ENCODE measurements at regions not wholly inside any gene's neighbourhood (a gene's known extent, or its start where the extent isn't known, plus 50 kb on each side); places are given as distances from the start of the nearest gene placed in this dataset.
A peak's percentile ranks its signal among the peaks of the same experiment; 100 is the strongest.
"Not testable (repeated sequence)": the region's sequence is repeated elsewhere in the genome, so short reads cannot be mapped to it uniquely, and the experiment has no call there.

DNA sequence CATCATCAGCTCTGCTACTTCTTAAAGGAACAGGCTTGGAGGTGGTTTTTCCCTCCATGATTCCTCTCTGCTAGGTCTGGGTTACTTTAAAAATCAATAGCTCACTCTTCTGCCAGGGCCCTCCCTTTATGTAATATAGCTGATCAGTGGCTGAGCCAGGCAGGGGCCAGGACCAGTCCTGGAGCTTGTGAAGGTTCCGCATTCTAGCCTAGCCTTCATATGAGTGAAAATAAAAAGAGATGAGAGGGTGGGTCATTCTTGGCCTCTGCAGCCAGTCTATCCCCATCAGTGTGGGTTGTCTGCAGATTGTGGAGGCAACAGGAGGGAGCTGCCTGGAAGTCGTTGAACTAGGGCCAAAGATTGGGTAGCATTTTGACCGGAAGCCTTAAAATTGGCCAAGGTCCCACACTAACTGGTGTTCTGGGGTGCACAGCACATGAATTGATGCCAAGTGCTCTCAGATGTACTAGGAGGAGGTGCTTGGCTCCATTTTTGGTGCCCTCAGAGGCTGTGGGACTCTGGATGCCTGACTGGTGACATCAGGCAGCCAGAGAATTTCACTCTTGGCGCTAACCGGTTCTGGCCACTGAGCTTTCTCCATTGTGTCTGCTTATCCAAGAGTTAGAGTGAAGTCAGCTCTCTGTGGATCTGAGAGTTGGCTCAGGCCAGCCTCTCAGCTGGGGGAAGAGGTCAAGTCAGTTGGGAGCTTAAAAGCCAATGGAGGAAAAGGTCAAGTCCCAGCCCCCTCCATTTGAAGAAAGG lies 93.7 kb upstream of the FAM72C start:
- not testable (repeated sequence) for H3K4me3 ChIP-seq; H3K36me3 ChIP-seq; H3K27me3 ChIP-seq; H3K4me1 ChIP-seq (ENCODE audit: low read depth); DNase-seq (ENCODE audit: low read depth in 1 of 2, low spot score in 1 of 2); H3K9me3 ChIP-seq (ENCODE audit: low read depth); H3K27ac ChIP-seq

DNA sequence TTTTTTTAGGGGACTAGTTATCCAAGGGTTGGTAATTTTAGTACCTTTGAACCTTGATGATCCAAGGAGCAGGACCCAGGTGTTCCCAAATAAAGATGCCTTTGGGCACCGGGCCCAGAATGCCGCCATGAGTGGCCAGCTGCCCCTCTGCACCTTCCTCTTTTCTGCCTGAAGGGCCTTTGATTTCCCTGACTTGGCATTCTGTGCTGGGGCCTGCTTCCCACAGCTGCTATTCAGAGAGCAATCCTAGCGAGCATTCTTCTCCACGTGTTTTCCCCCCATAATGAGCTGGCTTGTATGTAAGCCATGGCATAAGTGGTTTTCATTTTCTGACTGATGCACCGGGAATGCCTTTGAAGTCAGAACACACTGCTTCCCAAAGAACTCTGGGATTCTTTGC lies 77.6 kb upstream of the FAM72C start:
- not testable (repeated sequence) for DNase-seq (ENCODE audit: low read depth in 1 of 2, low spot score in 1 of 2); H3K9me3 ChIP-seq (ENCODE audit: low read depth); H3K27me3 ChIP-seq; H3K27ac ChIP-seq; H3K36me3 ChIP-seq; H3K4me1 ChIP-seq (ENCODE audit: low read depth); H3K4me3 ChIP-seq

DNA sequence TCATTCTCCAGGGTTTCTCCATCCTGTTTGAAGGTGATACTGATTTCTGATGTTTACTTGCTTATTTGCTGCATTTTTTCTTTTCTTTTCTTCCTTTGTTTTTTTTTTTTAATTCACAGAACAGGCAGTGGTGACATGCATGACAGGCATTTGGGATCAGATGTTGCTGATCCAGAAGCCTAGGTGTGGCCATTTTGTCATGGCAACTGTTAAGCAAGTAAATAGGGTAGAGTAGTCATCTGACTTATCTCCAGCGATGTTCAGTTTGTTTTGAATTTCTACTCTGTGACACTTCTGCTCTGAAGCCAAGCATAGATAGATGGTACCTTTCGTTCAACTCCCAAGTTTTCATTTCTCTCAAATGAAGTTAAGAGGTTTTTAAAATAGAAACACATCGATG lies 74.9 kb upstream of the FAM72C start:
- not testable (repeated sequence) for H3K36me3 ChIP-seq; H3K27me3 ChIP-seq; DNase-seq (ENCODE audit: low read depth in 1 of 2, low spot score in 1 of 2)

DNA sequence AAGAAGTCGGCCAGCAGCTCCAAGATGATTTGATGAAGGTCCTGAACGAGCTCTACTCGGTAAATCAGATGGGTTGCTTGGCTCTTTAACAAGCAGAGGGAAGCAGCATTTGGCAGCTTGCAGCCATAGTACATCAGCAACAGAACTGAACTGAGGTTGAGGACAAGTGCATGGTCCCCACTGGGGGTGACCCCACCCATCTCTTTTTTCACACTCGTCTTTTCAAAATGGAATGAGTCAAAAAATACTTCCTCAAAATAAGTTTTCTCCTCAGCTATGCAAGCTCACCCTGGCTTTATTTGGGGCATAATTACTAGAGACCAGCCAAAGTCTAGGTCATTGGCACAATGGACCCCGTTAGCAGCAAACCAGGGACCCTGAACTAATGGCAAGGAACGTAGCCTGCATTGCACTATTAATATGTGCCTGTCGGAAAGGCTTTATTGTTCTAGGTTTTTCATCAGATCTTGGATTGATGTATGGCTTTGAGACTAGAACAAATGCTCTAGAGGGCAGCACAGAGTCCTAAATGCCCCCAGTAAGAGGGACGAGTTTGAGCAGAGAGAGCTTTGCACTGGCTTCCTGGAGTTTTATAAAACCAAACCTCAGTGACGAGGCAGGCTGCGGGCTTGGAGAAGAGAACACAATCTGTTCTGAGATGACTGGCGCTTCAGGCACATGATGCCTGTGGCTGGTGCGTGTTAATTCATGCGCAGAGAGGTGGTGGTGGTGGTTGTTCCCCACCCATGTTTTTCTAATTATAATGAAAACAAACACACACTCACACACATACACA lies 74.2 kb upstream of the FAM72C start:
- TF ChIP-seq, protein P1, sequence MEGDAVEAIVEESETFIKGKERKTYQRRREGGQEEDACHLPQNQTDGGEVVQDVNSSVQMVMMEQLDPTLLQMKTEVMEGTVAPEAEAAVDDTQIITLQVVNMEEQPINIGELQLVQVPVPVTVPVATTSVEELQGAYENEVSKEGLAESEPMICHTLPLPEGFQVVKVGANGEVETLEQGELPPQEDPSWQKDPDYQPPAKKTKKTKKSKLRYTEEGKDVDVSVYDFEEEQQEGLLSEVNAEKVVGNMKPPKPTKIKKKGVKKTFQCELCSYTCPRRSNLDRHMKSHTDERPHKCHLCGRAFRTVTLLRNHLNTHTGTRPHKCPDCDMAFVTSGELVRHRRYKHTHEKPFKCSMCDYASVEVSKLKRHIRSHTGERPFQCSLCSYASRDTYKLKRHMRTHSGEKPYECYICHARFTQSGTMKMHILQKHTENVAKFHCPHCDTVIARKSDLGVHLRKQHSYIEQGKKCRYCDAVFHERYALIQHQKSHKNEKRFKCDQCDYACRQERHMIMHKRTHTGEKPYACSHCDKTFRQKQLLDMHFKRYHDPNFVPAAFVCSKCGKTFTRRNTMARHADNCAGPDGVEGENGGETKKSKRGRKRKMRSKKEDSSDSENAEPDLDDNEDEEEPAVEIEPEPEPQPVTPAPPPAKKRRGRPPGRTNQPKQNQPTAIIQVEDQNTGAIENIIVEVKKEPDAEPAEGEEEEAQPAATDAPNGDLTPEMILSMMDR (IDR thresholded peaks at IDR 0.05; ENCODE audit: low read depth, low read length): peak; percentile 15
- not testable (repeated sequence) for H3K27me3 ChIP-seq; H3K36me3 ChIP-seq; H3K27ac ChIP-seq; H3K4me1 ChIP-seq (ENCODE audit: low read depth); H3K9me3 ChIP-seq (ENCODE audit: low read depth); H3K4me3 ChIP-seq
- DNase-seq (ENCODE audit: low read depth in 1 of 2, low spot score in 1 of 2): peak; percentile 2 to 45

More for the DNA sequence above, 74.9 kb upstream of the FAM72C start:
- not testable (repeated sequence) for H3K4me1 ChIP-seq (ENCODE audit: low read depth); H3K4me3 ChIP-seq; H3K9me3 ChIP-seq (ENCODE audit: low read depth); H3K27ac ChIP-seq

DNA sequence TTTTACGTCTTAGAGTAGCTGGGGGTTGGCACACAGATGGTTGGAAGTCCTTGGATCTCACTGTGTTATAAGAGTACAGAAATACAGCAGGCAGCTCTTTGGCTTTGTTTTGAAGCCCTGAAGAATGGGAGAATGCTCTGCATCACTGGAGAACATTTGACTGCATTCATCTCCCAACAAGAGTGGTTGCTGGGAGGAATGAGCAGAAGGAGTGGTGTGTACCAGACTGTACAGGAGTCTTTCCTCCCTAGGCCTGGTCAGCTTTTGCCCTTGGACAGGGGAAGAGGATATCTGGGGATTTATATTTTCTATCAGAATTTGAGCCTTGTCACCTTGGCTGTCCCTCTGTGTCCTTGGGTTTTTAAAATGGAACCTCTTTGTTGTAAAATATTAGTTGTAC lies 70.5 kb upstream of the FAM72C start:
- H3K27ac ChIP-seq; H3K36me3 ChIP-seq; H3K4me3 ChIP-seq; DNase-seq (ENCODE audit: low read depth in 1 of 2, low spot score in 1 of 2); H3K27me3 ChIP-seq; H3K9me3 ChIP-seq (ENCODE audit: low read depth); H3K4me1 ChIP-seq (ENCODE audit: low read depth): not testable (repeated sequence)

DNA sequence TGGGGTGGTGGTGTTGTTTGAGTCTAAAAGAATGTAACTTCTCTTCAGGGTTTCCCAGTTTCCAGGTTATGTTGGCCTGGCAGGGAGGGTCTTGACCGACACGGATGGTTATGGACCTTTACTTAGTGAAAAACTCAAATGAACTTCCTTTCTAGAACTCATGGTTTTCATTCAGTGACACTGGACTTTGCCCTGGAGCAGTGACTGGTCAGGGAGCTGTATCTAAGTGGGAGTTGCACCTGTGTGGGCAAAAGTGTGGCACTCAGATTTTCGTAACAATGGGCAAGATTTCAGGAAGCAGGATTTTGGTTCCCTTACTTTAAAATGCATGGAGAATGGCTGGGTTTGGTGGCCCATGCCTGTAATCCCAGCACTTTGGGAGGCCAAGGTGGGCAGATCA lies 68.5 kb upstream of the FAM72C start:
- not testable (repeated sequence) for DNase-seq (ENCODE audit: low read depth in 1 of 2, low spot score in 1 of 2)

DNA sequence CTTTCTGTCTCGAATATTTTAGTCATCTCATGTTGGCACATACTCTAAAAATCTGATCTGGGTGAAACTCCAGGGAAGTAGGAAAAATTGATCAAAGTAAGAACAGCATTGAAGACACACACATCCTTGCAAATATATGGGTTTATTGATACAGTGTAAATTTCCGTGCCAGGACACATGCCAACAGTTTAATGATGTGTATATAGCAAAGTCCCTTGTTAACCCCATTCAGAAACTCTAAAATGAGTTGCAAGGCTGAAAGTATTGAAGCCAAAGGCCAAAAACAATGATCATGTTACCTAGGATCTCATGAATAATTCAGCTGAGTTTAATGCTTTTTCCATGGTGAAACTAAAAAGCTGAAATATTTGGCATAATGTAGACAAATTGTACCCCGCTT lies 62.3 kb upstream of the FAM72C start:
- H3K27ac ChIP-seq; H3K27me3 ChIP-seq; H3K9me3 ChIP-seq (ENCODE audit: low read depth); H3K36me3 ChIP-seq; DNase-seq (ENCODE audit: low read depth in 1 of 2, low spot score in 1 of 2); H3K4me1 ChIP-seq (ENCODE audit: low read depth); H3K4me3 ChIP-seq: not testable (repeated sequence)

More for the DNA sequence above, 68.5 kb upstream of the FAM72C start:
- not testable (repeated sequence) for H3K36me3 ChIP-seq; H3K27ac ChIP-seq; H3K27me3 ChIP-seq; H3K9me3 ChIP-seq (ENCODE audit: low read depth); H3K4me1 ChIP-seq (ENCODE audit: low read depth); H3K4me3 ChIP-seq

DNA sequence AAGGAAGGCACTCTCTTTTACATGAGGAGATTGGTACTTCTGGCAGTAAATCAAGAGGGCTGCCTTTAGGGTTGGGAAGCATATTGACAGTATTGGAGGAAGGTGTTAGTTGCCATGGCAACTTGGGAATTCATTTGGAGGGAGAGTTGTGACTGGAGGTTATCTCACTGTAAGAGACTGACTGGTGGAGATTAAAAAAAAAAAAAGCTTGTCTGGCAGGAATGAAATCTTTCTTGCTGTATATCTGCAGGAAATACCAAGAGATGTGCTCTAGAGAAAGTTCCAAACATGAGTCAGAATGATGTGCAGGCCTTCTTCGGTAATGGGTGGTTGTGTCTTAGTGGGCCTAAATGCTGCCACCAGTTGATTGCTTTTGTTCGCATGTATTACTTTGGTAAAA lies 59.8 kb upstream of the FAM72C start:
- not testable (repeated sequence) for H3K27ac ChIP-seq; H3K27me3 ChIP-seq; H3K36me3 ChIP-seq; H3K4me1 ChIP-seq (ENCODE audit: low read depth); H3K9me3 ChIP-seq (ENCODE audit: low read depth); DNase-seq (ENCODE audit: low read depth in 1 of 2, low spot score in 1 of 2); H3K4me3 ChIP-seq

DNA sequence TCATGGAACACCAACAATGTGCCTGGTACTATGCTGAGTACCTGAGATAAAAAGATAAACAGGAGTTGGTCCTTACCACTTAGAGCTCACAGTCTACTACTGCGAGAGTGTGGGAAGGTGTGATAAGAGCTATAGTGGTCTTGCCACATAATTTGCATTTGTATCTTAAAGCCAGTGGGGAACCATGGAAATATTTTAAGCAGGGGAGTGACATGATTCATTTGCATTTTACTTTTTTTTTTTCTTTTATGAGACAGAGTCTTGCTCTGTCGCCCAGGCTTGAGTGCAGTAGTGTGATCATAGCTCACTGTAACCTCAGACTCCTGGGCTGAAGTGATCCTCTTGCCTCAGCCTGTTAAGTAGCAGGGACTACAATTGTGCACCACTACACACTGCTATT lies 54.2 kb upstream of the FAM72C start:
- not testable (repeated sequence) for H3K27me3 ChIP-seq; H3K4me1 ChIP-seq (ENCODE audit: low read depth); H3K9me3 ChIP-seq (ENCODE audit: low read depth); H3K36me3 ChIP-seq; DNase-seq (ENCODE audit: low read depth in 1 of 2, low spot score in 1 of 2); H3K27ac ChIP-seq; H3K4me3 ChIP-seq

DNA sequence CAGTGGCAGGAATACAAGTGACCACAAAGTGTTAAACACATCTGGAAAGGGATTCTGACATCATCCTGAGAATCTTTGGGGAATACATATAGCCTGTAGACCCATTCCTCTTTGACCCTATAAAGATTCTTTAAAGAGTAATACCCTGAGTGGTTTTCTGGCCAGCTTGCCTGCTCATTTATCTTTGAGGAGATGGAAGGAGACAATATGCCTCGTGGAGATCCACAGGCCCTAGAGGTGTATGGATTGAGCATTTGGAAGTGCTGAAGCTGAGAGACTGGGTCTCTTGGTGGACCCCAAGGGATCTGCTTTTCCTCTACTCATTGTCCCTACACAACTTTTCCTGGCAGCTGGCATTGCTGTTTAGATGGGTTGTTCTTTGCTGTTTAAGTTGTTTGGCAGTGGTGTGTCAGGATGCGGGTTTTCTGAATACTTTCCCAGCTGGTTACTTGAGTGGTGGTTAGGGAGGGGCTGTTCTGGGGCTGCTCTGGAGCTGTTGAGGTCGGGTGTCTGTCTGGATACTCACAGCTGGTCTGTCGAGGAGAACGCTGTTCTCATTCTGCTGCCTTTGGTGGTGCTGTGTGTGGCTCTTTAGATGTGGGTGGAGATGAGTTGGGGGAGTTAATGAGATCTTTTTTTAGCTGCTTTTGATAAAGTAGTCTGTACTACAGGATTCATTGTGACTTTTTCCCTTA lies 50.1 kb upstream of the FAM72C start:
- H3K27ac ChIP-seq; DNase-seq (ENCODE audit: low read depth in 1 of 2, low spot score in 1 of 2); H3K27me3 ChIP-seq: not testable (repeated sequence)

More for the DNA sequence above, 50.1 kb upstream of the FAM72C start:
- not testable (repeated sequence) for H3K4me3 ChIP-seq; H3K36me3 ChIP-seq; H3K4me1 ChIP-seq (ENCODE audit: low read depth); H3K9me3 ChIP-seq (ENCODE audit: low read depth)
